SK-N-SH (cell line): ENCODE measurements at regions not wholly inside any gene's neighbourhood (a gene's known extent, or its start where the extent isn't known, plus 50 kb on each side); places are given as distances from the start of the nearest gene placed in this dataset.

Source experiments
- CHD2 ChIP-seq: fragments of 150-350 bp; IDR thresholded peaks from 2 replicates; pipeline ENCODE4 v1.6.1; 2018; ENCODE audit warnings: low read length; ENCODE audit not compliant: partially characterized antibody
- EP300 ChIP-seq, 2 experiments: IDR thresholded peaks; 2 replicates each; pipeline versions ENCODE4 v1.4.0 to v1.6.1; 2012; ENCODE audit warnings: borderline replicate concordance in 1 of 2, low read depth in 1 of 2, low read length in 1 of 2
- MXI1 ChIP-seq: IDR thresholded peaks from 2 replicates; pipeline ENCODE4 v1.6.1; 2012; ENCODE audit warnings: mild to moderate bottlenecking, low read depth, low read length, improper control_type of control experiment
- POLR2AphosphoS5 ChIP-seq: IDR thresholded peaks from 2 replicates; pipeline ENCODE4 v1.6.1; 2012; ENCODE audit warnings: low read depth, low read length
- RAD21 ChIP-seq: IDR thresholded peaks from 2 replicates; pipeline ENCODE4 v1.6.1; 2012; ENCODE audit warnings: mild to moderate bottlenecking, low read length
- RCOR1 ChIP-seq: fragments of 150-350 bp; IDR thresholded peaks from 2 replicates; pipeline ENCODE4 v1.6.1; 2017; ENCODE audit warnings: antibody characterized with exemption, low read length
- SMC3 ChIP-seq: IDR thresholded peaks from 2 replicates; pipeline ENCODE4 v1.6.1; 2012; ENCODE audit warnings: low read depth, low read length, improper control_type of control experiment
- USF1 ChIP-seq: IDR thresholded peaks from 2 replicates; pipeline ENCODE4 v1.4.0; 2012; ENCODE audit warnings: low read depth, borderline replicate concordance
- YY1 ChIP-seq: IDR thresholded peaks from 2 replicates; pipeline ENCODE4 v1.4.0; 2012; ENCODE audit warnings: low read depth, mild to moderate bottlenecking
- TF ChIP-seq, protein P1 (sequence below): fragments of 200-600 bp; sonication (generic); IDR thresholded peaks from 2 replicates; pipeline ENCODE4 v1.6.1; 2017; ENCODE audit warnings: antibody characterized with exemption, mild to moderate bottlenecking, moderate library complexity
- TF ChIP-seq, protein P2 (sequence below): fragments of 150-350 bp; IDR thresholded peaks from 2 replicates; pipeline ENCODE4 v1.6.1; 2017; ENCODE audit warnings: antibody characterized with exemption, low read length, low read depth, borderline replicate concordance

- TF ChIP-seq, protein P1, sequence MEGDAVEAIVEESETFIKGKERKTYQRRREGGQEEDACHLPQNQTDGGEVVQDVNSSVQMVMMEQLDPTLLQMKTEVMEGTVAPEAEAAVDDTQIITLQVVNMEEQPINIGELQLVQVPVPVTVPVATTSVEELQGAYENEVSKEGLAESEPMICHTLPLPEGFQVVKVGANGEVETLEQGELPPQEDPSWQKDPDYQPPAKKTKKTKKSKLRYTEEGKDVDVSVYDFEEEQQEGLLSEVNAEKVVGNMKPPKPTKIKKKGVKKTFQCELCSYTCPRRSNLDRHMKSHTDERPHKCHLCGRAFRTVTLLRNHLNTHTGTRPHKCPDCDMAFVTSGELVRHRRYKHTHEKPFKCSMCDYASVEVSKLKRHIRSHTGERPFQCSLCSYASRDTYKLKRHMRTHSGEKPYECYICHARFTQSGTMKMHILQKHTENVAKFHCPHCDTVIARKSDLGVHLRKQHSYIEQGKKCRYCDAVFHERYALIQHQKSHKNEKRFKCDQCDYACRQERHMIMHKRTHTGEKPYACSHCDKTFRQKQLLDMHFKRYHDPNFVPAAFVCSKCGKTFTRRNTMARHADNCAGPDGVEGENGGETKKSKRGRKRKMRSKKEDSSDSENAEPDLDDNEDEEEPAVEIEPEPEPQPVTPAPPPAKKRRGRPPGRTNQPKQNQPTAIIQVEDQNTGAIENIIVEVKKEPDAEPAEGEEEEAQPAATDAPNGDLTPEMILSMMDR = no peak
- TF ChIP-seq POLR2AphosphoS5 = no peak
- TF ChIP-seq RCOR1 = no peak
- no peak for TF ChIP-seq RAD21
- TF ChIP-seq, protein P2, sequence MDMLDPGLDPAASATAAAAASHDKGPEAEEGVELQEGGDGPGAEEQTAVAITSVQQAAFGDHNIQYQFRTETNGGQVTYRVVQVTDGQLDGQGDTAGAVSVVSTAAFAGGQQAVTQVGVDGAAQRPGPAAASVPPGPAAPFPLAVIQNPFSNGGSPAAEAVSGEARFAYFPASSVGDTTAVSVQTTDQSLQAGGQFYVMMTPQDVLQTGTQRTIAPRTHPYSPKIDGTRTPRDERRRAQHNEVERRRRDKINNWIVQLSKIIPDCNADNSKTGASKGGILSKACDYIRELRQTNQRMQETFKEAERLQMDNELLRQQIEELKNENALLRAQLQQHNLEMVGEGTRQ = no peak
- no peak for TF ChIP-seq USF1
- TF ChIP-seq EP300 (IDR thresholded peaks at IDR 0.05; ENCODE audit: borderline replicate concordance in 1 of 2, low read depth in 1 of 2, low read length in 1 of 2) = no peak
- TF ChIP-seq MXI1 = no peak
- TF ChIP-seq YY1 = no peak
- no peak for TF ChIP-seq SMC3
- TF ChIP-seq CHD2 = no peak
Observed at GRCh38 chr13:63773476-63773875, 2357.8 kb upstream of the PCDH20 start.
